Heart left ventricle (tissue), 13 donors: ENCODE measurements at regions not wholly inside any gene's neighbourhood (a gene's known extent, or its start where the extent isn't known, plus 50 kb on each side); places are given as distances from the start of the nearest gene placed in this dataset.

Experiments used
- POLR2A ChIP-seq, 2 donors: fragments of 450-650 bp; IDR thresholded peaks; one replicate each; pipeline ENCODE4 v1.6.1; 2017; ENCODE audit warnings: antibody characterized with exemption in 2 of 2, mild to moderate bottlenecking in 2 of 2, moderate library complexity in 2 of 2
- TF ChIP-seq, protein P1 (sequence below), 12 donors: fragments of 200-600 bp; sonication (generic) in 4 of 12; IDR thresholded peaks; one replicate each; pipeline versions ENCODE4 v1.5.0 to v1.8.0; 2018 to 2022; ENCODE audit warnings: antibody characterized with exemption in 12 of 12, mild to moderate bottlenecking in 5 of 12
- donor health status: ischemic (EF 13 %, LVEDD 7.1; RV severe dilation, severe dysfunction).
- donor health status: DM: no; HTN: yes; CAD: no.
- donor health status: DM: no; HTN: no; CAD: no.
- donor health status: ischemic (EF 25% LVEDD 6.9; RV normal size, moderate dysfunction).
- donor health status: ischemic (EF 25% LVEDD 5.7; RV mildly dilated, moderate dysfunction).
- donor health status: ischemic (EF 35%, LVEDD 5.7; RV mildly dilated, moderate dysfunction).
- donor health status: nonischemic (EF 11% LVEDD 7.7; RV severe dilation, severe dysfunction).
- donor health status: DM: yes; HTN: yes; CAD: no.
- donor health status: PGD.
- donor health status: ischemic (EF 29% LVEDD 5.4; RV normal size, mild dysfunction).
- donor health status: nonischemic (EF 23%, LVEDD 6.1; RV moderate dilation, normal function).

DNA sequence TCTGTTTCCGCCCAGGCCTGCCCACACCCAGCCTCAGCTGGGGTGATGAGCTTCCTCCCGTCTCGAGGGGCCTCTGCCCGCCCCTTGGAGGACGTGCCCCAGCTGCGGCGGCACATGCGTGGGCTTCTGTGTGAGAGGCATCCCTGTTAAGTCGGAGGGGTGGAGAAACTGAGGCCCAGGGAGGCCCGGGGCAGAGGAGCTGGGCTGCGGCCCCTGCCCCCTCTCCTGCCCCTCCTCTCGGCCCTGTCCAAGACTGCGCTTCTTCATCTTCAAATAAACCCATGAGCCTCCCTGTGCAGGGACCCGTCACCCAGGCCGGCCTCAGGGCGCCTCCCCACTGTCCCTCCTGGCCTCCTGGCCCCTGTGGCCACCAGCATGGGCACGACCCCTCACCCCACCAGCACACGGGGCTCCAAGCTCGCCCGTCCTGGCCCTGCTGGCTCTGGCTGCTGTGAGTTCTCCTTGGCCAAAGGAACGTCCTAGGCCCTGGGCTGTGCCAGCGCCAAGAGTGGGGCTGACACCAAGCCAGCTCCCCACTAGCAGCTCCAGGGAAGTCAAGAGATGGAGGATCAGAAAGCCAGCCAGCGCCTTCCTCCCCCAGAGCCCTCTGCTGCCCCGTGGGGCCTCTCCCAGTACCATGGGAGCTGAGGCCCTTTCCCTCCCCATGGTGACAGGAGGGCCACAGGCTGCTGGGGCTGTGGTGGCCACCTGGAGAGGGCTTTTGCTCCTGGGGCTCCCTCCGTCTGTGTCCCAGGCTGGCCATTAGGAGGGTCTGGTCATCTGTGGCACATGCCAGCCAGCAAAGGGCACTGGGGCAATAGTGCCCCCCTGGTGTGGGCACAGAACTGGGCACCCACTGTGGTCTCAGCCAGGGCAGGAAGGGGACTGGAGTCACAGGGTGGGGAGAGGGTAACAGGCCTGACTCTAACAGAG is 180.4 kb downstream of the KIF26A start:
- TF ChIP-seq, protein P1, sequence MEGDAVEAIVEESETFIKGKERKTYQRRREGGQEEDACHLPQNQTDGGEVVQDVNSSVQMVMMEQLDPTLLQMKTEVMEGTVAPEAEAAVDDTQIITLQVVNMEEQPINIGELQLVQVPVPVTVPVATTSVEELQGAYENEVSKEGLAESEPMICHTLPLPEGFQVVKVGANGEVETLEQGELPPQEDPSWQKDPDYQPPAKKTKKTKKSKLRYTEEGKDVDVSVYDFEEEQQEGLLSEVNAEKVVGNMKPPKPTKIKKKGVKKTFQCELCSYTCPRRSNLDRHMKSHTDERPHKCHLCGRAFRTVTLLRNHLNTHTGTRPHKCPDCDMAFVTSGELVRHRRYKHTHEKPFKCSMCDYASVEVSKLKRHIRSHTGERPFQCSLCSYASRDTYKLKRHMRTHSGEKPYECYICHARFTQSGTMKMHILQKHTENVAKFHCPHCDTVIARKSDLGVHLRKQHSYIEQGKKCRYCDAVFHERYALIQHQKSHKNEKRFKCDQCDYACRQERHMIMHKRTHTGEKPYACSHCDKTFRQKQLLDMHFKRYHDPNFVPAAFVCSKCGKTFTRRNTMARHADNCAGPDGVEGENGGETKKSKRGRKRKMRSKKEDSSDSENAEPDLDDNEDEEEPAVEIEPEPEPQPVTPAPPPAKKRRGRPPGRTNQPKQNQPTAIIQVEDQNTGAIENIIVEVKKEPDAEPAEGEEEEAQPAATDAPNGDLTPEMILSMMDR (IDR thresholded peaks at IDR 0.05), result no peak
- TF ChIP-seq POLR2A (IDR thresholded peaks at IDR 0.05), result no peak
